HG02938 (cell line): ENCODE measurements at regions not wholly inside any gene's neighbourhood (a gene's known extent, or its start where the extent isn't known, plus 50 kb on each side); places are given as distances from the start of the nearest gene placed in this dataset.

ENCODE experiments used
- ATAC-seq: cut with Tn5 transposase; IDR thresholded peaks from one replicate; pipeline ENCODE4 v1.9.1; 2021; ENCODE audit warnings: mild to moderate bottlenecking, moderate library complexity; ENCODE audit not compliant: unreplicated experiment

GRCh38 chr18:51687845-51688585 lies 490.5 kb upstream of the MEX3C start:
- ATAC-seq, result no peak

- no peak for ATAC-seq
Observed at GRCh38 chr18:51692612-51693011, 495.1 kb upstream of the MEX3C start.

GRCh38 chr18:51711298-51711889 lies 513.9 kb upstream of the MEX3C start:
- ATAC-seq, result peak; percentile 64

- no peak for ATAC-seq
Observed at GRCh38 chr18:51712821-51713220, 515.3 kb upstream of the MEX3C start.

- no peak for ATAC-seq
Observed at GRCh38 chr18:51716277-51716676, 518.8 kb upstream of the MEX3C start.

GRCh38 chr18:51721388-51721787 lies 523.9 kb upstream of the MEX3C start:
- ATAC-seq, result no peak

GRCh38 chr18:51721996-51722395 lies 524.5 kb upstream of the MEX3C start:
- no peak for ATAC-seq

GRCh38 chr18:51724790-51725721 lies 527.6 kb upstream of the MEX3C start:
- no peak for ATAC-seq

GRCh38 chr18:51726614-51727013 lies 529.1 kb upstream of the MEX3C start:
- ATAC-seq, result no peak

GRCh38 chr18:51727780-51728179 lies 530.3 kb upstream of the MEX3C start:
- peak; percentile 52 for ATAC-seq

- no peak for ATAC-seq
Observed at GRCh38 chr18:51731070-51731469, 533.6 kb upstream of the MEX3C start.

- no peak for ATAC-seq
Observed at GRCh38 chr18:51734576-51734975, 537.1 kb upstream of the MEX3C start.

GRCh38 chr18:51739044-51739666 lies 541.7 kb upstream of the MEX3C start:
- ATAC-seq, result peak; percentile 95

- ATAC-seq, result no peak
Observed at GRCh38 chr18:51751901-51752300, 554.4 kb upstream of the MEX3C start.

- no peak for ATAC-seq
Observed at GRCh38 chr18:51753365-51754057, 556.0 kb upstream of the MEX3C start.

- no peak for ATAC-seq
Observed at GRCh38 chr18:51754566-51754965, 557.1 kb upstream of the MEX3C start.

GRCh38 chr18:51757255-51757924 lies 559.9 kb upstream of the MEX3C start:
- no peak for ATAC-seq

- no peak for ATAC-seq
Observed at GRCh38 chr18:51762373-51762772, 564.9 kb upstream of the MEX3C start.

GRCh38 chr18:51765606-51766360 lies 568.3 kb upstream of the MEX3C start:
- no peak for ATAC-seq
